Bronchial epithelial cell (primary cell): ENCODE measurements at regions not wholly inside any gene's neighbourhood (a gene's known extent, or its start where the extent isn't known, plus 50 kb on each side); places are given as distances from the start of the nearest gene placed in this dataset.
"Not testable (repeated sequence)": the region's sequence is repeated elsewhere in the genome, so short reads cannot be mapped to it uniquely, and the experiment has no call there.

Experiments used
- DNase-seq: peaks from one replicate; pipeline ENCODE4 v3.0.0-alpha.2; 2010; ENCODE audit warnings: low read depth
- FAIRE-seq: peaks from 2 replicates; lab custom pipeline; 2011; peaks lifted over from hg19 to GRCh38; lab: Jason Lieb, UNC
- H3K27me3 ChIP-seq: 2 replicates; pipeline ENCODE4 v1.5.1; 2011; ENCODE audit warnings: low read length; ENCODE audit not compliant: control insufficient read depth, insufficient read depth
- H3K36me3 ChIP-seq: 2 replicates; pipeline ENCODE4 v1.5.1; 2011; ENCODE audit warnings: low read length; ENCODE audit not compliant: control insufficient read depth, insufficient read depth
- H3K4me3 ChIP-seq: 2 replicates; pipeline ENCODE4 v1.5.1; 2011; ENCODE audit warnings: mild to moderate bottlenecking, low read depth, low read length, control low read depth
- TF ChIP-seq, protein P1 (sequence below): IDR thresholded peaks from 2 replicates; pipeline ENCODE4 v1.5.1; 2011; ENCODE audit warnings: mild to moderate bottlenecking, moderate library complexity, low read length, control low read depth, inconsistent platforms; ENCODE audit not compliant: insufficient read depth, severe bottlenecking

DNA sequence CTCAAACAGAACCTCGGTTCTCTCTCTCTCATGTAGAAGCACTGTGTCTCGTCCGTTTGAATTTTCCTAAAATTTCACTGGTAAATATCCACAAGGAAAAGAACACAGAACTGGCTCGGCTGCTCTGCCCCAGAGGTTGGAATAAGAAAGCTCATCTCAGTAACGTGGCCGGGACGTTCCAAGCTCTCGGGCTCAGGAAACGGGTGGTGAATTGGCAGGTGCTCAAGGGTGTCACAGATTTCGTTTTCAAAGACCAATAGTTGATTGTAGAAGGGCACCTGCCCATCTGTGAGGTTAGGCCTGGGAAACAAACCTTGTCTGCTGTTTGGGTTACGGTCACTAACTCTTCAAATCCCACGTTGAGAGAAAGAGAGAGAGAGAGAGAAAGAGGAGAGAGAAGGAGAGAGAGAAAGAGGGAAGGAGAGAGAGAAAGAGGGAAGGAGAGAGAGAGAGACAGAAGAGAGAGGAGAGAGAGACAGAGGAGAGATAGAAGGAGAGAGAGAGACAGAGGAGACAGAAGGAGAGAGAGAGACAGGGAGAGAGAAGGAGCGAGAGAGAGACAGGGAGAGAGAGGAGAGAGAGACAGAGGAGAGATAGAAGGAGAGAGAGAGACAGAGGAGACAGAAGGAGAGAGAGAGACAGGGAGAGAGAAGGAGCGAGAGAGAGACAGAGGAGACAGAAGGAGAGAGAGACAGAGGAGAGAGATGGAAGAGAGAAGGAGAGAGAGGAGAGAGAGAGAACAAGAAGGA, 106.6 kb downstream of the CRLF2 start:
- H3K36me3 ChIP-seq, result no peaks in the 10 kb centered on the region
- H3K4me3 ChIP-seq, result no peak overlapping the region
- FAIRE-seq (no peak), DNase-seq (no peak)
- H3K27me3 ChIP-seq, result no peaks in the 10 kb centered on the region
- TF ChIP-seq, protein P1, sequence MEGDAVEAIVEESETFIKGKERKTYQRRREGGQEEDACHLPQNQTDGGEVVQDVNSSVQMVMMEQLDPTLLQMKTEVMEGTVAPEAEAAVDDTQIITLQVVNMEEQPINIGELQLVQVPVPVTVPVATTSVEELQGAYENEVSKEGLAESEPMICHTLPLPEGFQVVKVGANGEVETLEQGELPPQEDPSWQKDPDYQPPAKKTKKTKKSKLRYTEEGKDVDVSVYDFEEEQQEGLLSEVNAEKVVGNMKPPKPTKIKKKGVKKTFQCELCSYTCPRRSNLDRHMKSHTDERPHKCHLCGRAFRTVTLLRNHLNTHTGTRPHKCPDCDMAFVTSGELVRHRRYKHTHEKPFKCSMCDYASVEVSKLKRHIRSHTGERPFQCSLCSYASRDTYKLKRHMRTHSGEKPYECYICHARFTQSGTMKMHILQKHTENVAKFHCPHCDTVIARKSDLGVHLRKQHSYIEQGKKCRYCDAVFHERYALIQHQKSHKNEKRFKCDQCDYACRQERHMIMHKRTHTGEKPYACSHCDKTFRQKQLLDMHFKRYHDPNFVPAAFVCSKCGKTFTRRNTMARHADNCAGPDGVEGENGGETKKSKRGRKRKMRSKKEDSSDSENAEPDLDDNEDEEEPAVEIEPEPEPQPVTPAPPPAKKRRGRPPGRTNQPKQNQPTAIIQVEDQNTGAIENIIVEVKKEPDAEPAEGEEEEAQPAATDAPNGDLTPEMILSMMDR, result no peak

DNA sequence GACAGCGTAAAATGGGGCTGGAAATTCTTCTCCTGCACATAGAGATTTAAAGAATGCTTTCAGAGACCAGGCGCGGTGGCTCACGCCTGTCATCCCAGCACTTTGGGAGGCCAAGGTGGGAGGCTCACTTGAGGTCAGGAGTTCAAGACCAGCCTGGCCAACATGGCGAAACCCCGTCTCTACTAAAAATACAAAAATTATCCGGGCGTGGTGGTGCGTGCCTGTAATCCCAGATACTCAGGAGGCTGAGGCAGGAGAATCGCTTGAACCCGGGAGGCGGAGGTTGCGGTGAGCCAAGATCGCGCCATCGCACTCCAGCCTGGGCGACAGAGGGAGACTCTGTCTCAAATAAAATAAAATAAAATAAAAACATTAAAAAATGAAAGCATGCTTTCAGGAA, 107.4 kb downstream of the CRLF2 start:
- not testable (repeated sequence) for H3K27me3 ChIP-seq, FAIRE-seq, DNase-seq, H3K4me3 ChIP-seq, H3K36me3 ChIP-seq

- DNase-seq (no peak), FAIRE-seq (no peak)
- H3K36me3 ChIP-seq, result no peaks in the 10 kb centered on the region
- no peak overlapping the region for H3K4me3 ChIP-seq
- no peaks in the 10 kb centered on the region for H3K27me3 ChIP-seq
- TF ChIP-seq, protein P1, result no peak
These were observed 109.1 kb downstream of the CRLF2 start for GRCh38 chrX:1103360-1103759.

GRCh38 chrX:1102786-1103185, 109.7 kb downstream of the CRLF2 start:
- H3K36me3 ChIP-seq, result no peaks in the 10 kb centered on the region
- TF ChIP-seq, protein P1, result no peak
- DNase-seq (no peak), FAIRE-seq (peak; percentile 70)
- H3K27me3 ChIP-seq, result no peaks in the 10 kb centered on the region
- H3K4me3 ChIP-seq, result no peak overlapping the region

GRCh38 chrX:1102221-1102620, 110.2 kb downstream of the CRLF2 start:
- DNase-seq, result not testable (repeated sequence)

DNA sequence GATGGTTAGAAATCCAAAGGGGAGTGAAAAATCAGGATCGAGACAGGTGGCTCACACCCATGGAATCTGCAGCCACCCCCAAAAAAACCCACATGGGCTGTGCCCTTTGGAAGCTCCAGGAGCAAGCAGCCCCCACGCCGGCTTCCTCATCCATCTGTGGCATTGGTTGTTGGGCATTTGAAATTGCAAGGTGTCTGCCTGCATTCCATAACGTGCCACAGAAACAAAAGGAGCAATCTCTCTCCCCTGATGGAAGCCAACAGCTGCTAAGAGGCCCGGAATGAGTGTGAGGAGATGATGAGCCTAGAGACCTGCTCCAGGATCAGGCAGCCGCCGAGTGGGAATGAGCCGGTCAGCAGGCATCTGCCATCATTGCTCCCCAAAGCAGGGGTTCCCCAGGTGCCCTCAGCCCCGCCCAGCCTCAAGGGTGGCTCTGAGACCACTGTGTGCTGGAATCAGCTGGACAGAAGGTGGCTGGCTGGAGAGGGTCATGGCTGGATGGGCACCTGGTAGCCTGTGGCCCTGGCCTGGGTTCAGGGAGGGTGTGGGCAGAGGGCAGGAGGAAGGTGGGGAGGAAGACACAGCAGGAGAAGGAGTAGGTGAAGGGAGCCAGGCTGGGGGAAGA, 113.2 kb downstream of the CRLF2 start:
- Histone ChIP-seq H3K36me3 (no peaks in the 10 kb centered on the region), H3K27me3 (no peaks in the 10 kb centered on the region), H3K4me3 (no peak overlapping the region)
- TF ChIP-seq, protein P1, result no peak
- FAIRE-seq, result peak; percentile 36
- no peak for DNase-seq

More at GRCh38 chrX:1102221-1102620, 110.2 kb downstream of the CRLF2 start:
- not testable (repeated sequence) for H3K27me3 ChIP-seq, H3K36me3 ChIP-seq, FAIRE-seq, H3K4me3 ChIP-seq
